ENCODE measurements at regions not wholly inside any gene's neighbourhood (a gene's known extent, or its start where the extent isn't known, plus 50 kb on each side); places are given as distances from the start of the nearest gene placed in this dataset.
"Not testable (repeated sequence)": the region's sequence is repeated elsewhere in the genome, so short reads cannot be mapped to it uniquely, and the experiment has no call there.

GRCh38 chr1:148432318-148432717, 50.8 kb downstream of the PPIAL4G start:
- in situ Hi-C loops (cut with MboI; ENCODE audit: low sequenced_read_pairs): not testable (repeated sequence)

- in situ Hi-C loops (cut with MboI; ENCODE audit: low sequenced_read_pairs): not testable (repeated sequence)
These were observed 53.2 kb downstream of the PPIAL4G start for GRCh38 chr1:148429856-148430255.

DNA sequence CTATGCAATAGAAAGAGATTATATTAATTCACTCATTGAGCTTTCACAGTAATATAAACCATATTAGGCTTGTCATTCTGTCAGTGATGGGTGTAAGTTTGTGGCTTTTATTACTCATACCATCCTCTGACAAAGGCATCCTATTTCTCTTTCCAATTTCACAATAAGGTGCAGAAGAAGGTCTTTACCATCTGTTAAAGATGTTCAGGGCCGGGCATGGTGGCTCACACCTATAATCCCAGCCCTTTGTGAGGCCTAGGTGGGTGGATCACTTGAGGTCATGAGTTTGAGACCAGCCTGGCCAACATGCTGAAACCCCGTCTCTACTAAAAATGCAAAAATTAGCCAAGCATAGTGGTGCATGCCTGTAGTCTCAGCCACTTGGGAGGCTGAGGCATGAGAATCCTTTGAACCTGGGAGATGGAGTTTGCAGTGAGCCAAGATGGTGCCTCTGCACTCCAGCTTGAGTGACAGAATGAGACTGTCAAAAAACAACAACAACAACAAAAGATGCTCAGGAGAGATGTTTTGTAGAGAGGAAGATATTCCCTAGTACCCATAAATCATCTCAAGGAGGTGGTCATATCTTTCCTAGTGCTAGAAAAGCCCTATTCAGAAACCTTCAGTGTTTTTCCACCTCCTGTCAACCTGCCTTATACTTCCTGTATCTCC, 56.0 kb downstream of the PPIAL4G start:
- in situ Hi-C loops (cut with MboI; ENCODE audit: low sequenced_read_pairs): not testable (repeated sequence)

DNA sequence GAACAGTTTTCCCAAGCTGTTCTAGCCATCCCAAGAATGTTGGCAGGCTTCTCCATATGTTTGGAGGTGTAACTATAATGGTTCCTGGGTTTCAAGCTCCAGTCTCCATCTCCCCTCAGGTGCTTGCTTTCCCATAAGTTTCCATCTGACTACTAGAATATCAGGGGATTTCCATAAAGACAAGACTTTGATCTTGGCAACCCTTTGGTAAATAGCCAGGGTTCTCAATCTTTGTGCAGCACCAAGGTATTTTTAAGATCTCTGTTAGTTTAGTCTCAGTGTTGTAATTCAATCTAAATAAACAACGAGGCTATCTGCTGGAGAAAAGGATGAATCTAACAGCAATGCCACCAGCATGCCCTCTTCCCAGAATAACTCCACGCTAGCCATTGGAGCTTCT, 56.7 kb downstream of the PPIAL4G start:
- in situ Hi-C loops (cut with MboI; ENCODE audit: low sequenced_read_pairs): not testable (repeated sequence)

- in situ Hi-C loops (cut with MboI; ENCODE audit: low sequenced_read_pairs): not testable (repeated sequence)
These were observed 58.7 kb downstream of the PPIAL4G start for GRCh38 chr1:148424143-148425003.

GRCh38 chr1:148422921-148423320, 60.2 kb downstream of the PPIAL4G start:
- in situ Hi-C loops (cut with MboI; ENCODE audit: low sequenced_read_pairs): not testable (repeated sequence)

DNA sequence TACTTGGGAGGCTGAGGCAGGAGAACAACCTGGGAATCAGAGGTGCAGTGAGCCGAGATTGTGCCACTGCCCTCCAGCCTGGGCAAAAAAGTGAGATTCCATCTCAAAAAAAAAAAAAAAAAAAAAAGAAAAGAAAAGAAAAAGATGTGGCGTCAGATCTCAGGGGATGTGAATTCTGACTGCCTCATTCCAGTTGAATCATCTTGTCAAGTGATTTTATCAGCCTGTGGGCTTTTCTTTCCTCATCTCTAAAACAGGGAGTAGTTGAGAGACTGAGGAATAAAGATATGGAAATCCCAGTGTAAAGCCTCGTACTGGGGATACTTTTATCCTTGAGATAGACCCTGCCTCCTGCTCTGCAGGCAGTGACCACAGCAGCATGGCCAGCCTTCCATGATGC, 65.9 kb downstream of the PPIAL4G start:
- in situ Hi-C loops (cut with MboI; ENCODE audit: low sequenced_read_pairs): not testable (repeated sequence)

GRCh38 chr1:148413385-148413784, 69.7 kb downstream of the PPIAL4G start:
- in situ Hi-C loops (cut with MboI; ENCODE audit: low sequenced_read_pairs): not testable (repeated sequence)

GRCh38 chr1:148404786-148405568, 78.1 kb downstream of the PPIAL4G start:
- in situ Hi-C loops (cut with MboI; ENCODE audit: low sequenced_read_pairs): not testable (repeated sequence)

- in situ Hi-C loops (cut with MboI; ENCODE audit: low sequenced_read_pairs): not testable (repeated sequence)
These were observed 79.2 kb downstream of the PPIAL4G start for GRCh38 chr1:148403925-148404324.

- in situ Hi-C loops (cut with MboI; ENCODE audit: low sequenced_read_pairs): not testable (repeated sequence)
These were observed 80.0 kb downstream of the PPIAL4G start for GRCh38 chr1:148403085-148403456.

GRCh38 chr1:148402152-148403084, 80.7 kb downstream of the PPIAL4G start:
- in situ Hi-C loops (cut with MboI; ENCODE audit: low sequenced_read_pairs): not testable (repeated sequence)

DNA sequence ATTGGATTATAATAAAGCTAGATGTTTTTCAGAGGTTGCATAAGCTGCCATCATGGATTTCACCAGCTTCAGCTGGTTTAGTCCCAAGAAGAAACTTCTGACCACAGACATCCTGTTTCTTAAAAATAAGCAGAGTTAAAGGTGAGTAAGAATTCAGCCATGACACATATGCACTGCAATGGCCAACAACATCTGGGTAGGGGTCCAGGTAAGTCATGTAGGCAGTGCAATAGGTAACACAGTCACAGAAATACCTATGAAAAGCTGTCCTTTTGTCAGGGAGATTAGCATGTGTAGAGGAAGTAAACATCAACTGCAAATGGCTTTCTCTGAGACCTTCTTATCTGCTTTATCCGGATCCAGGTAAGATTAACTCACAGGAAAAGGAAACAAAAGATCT, 85.6 kb downstream of the PPIAL4G start:
- in situ Hi-C loops (cut with MboI; ENCODE audit: low sequenced_read_pairs): not testable (repeated sequence)

DNA sequence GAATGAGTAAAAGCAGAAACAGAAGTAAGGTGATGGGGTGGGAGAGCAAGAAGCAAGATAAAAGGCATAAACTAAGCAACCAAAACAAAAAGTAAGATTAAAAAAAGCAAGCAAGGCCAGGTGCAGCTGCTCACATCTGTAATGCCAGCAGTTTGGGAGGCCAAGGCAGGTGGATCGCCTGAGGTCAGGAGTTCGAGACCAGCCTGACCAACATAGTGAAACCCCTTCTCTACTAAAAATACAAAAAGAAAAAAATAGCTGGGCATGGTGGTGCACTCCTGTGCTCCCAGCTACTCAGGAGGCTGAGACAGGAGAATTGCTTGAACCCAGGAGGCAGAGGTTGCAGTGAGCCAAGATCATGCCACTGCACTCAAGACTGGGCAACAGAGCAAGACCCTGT, 90.6 kb downstream of the PPIAL4G start:
- in situ Hi-C loops (cut with MboI; ENCODE audit: low sequenced_read_pairs): not testable (repeated sequence)

- in situ Hi-C loops (cut with MboI; ENCODE audit: low sequenced_read_pairs): not testable (repeated sequence)
These were observed 91.8 kb downstream of the PPIAL4G start for GRCh38 chr1:148391323-148391722.

- in situ Hi-C loops (cut with MboI; ENCODE audit: low sequenced_read_pairs): no loop called here
These were observed 94.1 kb downstream of the PPIAL4G start for GRCh38 chr1:148389027-148389339.

GRCh38 chr1:148388260-148389026, 94.7 kb downstream of the PPIAL4G start:
- in situ Hi-C loops (cut with MboI; ENCODE audit: low sequenced_read_pairs): no loop called here

GRCh38 chr1:148387949-148388259, 95.2 kb downstream of the PPIAL4G start:
- in situ Hi-C loops (cut with MboI; ENCODE audit: low sequenced_read_pairs): not testable (repeated sequence)

GRCh38 chr1:148387122-148387948, 95.8 kb downstream of the PPIAL4G start:
- in situ Hi-C loops (cut with MboI; ENCODE audit: low sequenced_read_pairs): not testable (repeated sequence)

Measured in HL-60/S4 (cell line).